DMS153 treated with DMSO at 0.1 percent for 48 hours (cell line): ENCODE measurements at regions not wholly inside any gene's neighbourhood (a gene's known extent, or its start where the extent isn't known, plus 50 kb on each side); places are given as distances from the start of the nearest gene placed in this dataset.

ENCODE experiments used
- DNase-seq: peaks from one replicate; lab custom pipeline; 2025; ENCODE audit not compliant: unreplicated experiment; lab: John Stamatoyannopoulos, UW

- no peak for DNase-seq
These were observed 448.3 kb upstream of the ZFP42 start for GRCh38 chr4:187547316-187547715.

- DNase-seq: no peak
These were observed 445.2 kb upstream of the ZFP42 start for GRCh38 chr4:187550256-187550950.

GRCh38 chr4:187552781-187553180, 442.8 kb upstream of the ZFP42 start:
- no peak for DNase-seq

- no peak for DNase-seq
These were observed 440.4 kb upstream of the ZFP42 start for GRCh38 chr4:187555174-187555573.

- DNase-seq: no peak
These were observed 437.2 kb upstream of the ZFP42 start for GRCh38 chr4:187558391-187558790.

GRCh38 chr4:187562345-187562744, 433.2 kb upstream of the ZFP42 start:
- no peak for DNase-seq

GRCh38 chr4:187565416-187565815, 430.2 kb upstream of the ZFP42 start:
- no peak for DNase-seq

GRCh38 chr4:187569871-187570270, 425.7 kb upstream of the ZFP42 start:
- DNase-seq: no peak

- DNase-seq: no peak
These were observed 419.9 kb upstream of the ZFP42 start for GRCh38 chr4:187575706-187576105.

GRCh38 chr4:187576751-187577150, 418.8 kb upstream of the ZFP42 start:
- DNase-seq: no peak

GRCh38 chr4:187577941-187578480, 417.6 kb upstream of the ZFP42 start:
- DNase-seq: no peak

GRCh38 chr4:187586892-187587291, 408.7 kb upstream of the ZFP42 start:
- DNase-seq: no peak

GRCh38 chr4:187598196-187598595, 397.4 kb upstream of the ZFP42 start:
- DNase-seq: no peak

- DNase-seq: no peak
These were observed 393.1 kb upstream of the ZFP42 start for GRCh38 chr4:187602339-187603092.

GRCh38 chr4:187603093-187604025, 392.2 kb upstream of the ZFP42 start:
- DNase-seq: no peak

GRCh38 chr4:187604984-187605383, 390.6 kb upstream of the ZFP42 start:
- no peak for DNase-seq

- DNase-seq: peak; percentile 83
These were observed 389.0 kb upstream of the ZFP42 start for GRCh38 chr4:187606581-187606980.

GRCh38 chr4:187608001-187608421, 387.6 kb upstream of the ZFP42 start:
- no peak for DNase-seq

GRCh38 chr4:187612301-187612700, 383.3 kb upstream of the ZFP42 start:
- no peak for DNase-seq

- DNase-seq: no peak
These were observed 382.3 kb upstream of the ZFP42 start for GRCh38 chr4:187613089-187613839.
